HCT116 (cell line): ENCODE measurements at regions not wholly inside any gene's neighbourhood (a gene's known extent, or its start where the extent isn't known, plus 50 kb on each side); places are given as distances from the start of the nearest gene placed in this dataset.

ENCODE experiments used
- ATAC-seq: fragments of 200-7000 bp; cut with Tn5 transposase; 2 replicates; pipeline ENCODE4 v1.9.1; 2020; ENCODE audit warnings: mild to moderate bottlenecking, moderate library complexity
- BruUV-seq: library from RNA; stranded (reverse); fragments of 400-500 nt; replicated peaks from 2 replicates; lab custom pipeline; 2021; lab: Mats Ljungman, UMichigan
- CTCF ChIA-PET: fragments of 300-600 bp; sonication (Branson Sonifier 250); formaldehyde crosslinking; loops from one replicate; lab custom pipeline; 2021; ENCODE audit warnings: antibody characterized with exemption; lab: Charles Lee
- POLR2A ChIA-PET: fragments of 300-600, 350-600 bp; sonication (Branson Sonifier 250); formaldehyde crosslinking; loops from one replicate; lab custom pipeline; 2021; ENCODE audit warnings: antibody characterized with exemption; lab: Charles Lee
- RAD21 ChIA-PET, 2 experiments: fragments of 300-600 bp; sonication (Branson Sonifier 250); formaldehyde crosslinking; loops; one replicate each; lab custom pipeline; 2023; ENCODE audit warnings: low total read pairs in 2 of 2; ENCODE audit not compliant: uncharacterized antibody in 2 of 2, unreplicated experiment in 2 of 2, low non-redundant PET in 1 of 2; lab: Charles Lee
- DNase-seq: peaks from one replicate; pipeline ENCODE4 v3.0.0-alpha.2; 2010; ENCODE audit warnings: low read depth, low spot score
- H2AFZ ChIP-seq: fragments of 200-600 bp; shearing (Covaris generic), sonication (generic); 2 replicates; pipeline ENCODE4 v1.6.1; 2017; ENCODE audit warnings: low read depth, mixed run types, mixed read lengths, antibody characterized with exemption, low read length; ENCODE audit not compliant: poor library complexity, severe bottlenecking
- H3K27ac ChIP-seq: 2 replicates; pipeline ENCODE4 v1.5.1; 2012; ENCODE audit warnings: low read depth, low read length
- H3K27me3 ChIP-seq: fragments of 200-600 bp; sonication (generic); 2 replicates; pipeline ENCODE4 v1.6.1; 2016; ENCODE audit warnings: mixed run types, low read length, mixed read lengths; ENCODE audit not compliant: insufficient read depth
- H3K36me3 ChIP-seq, 2 experiments: fragments of 200-500 bp in 1 of 2; fragments of 200-600 bp in 1 of 2; sonication (Bioruptor generic) in 1 of 2; sonication (generic) in 1 of 2; 2 replicates each; pipeline versions ENCODE4 v1.5.1 to v1.6.1; 2014 to 2016; ENCODE audit warnings: low read length in 2 of 2, inconsistent platforms in 1 of 2, mixed read lengths in 1 of 2, mixed run types in 1 of 2; ENCODE audit not compliant: insufficient read depth in 2 of 2, control insufficient read depth in 1 of 2
- H3K4me1 ChIP-seq, 2 experiments: fragments of 200-600 bp in 1 of 2; sonication (generic) in 1 of 2; 2 replicates each; pipeline versions ENCODE4 v1.5.1 to v1.6.1; 2012 to 2017; ENCODE audit warnings: low read length in 2 of 2, inconsistent platforms in 1 of 2, mild to moderate bottlenecking in 1 of 2, mixed read lengths in 1 of 2, mixed run types in 1 of 2, moderate library complexity in 1 of 2; ENCODE audit not compliant: insufficient read depth in 2 of 2, control insufficient read depth in 1 of 2
- H3K4me2 ChIP-seq: fragments of 200-600 bp; sonication (generic); 2 replicates; pipeline ENCODE4 v1.6.1; 2017; ENCODE audit warnings: mixed run types, low read length, mixed read lengths
- H3K4me3 ChIP-seq, 2 experiments: fragments of 200-600 bp in 1 of 2; sonication (generic) in 1 of 2; replicated peaks in 1 of 2; 2 replicates each; pipeline ENCODE4 v1.5.1; 2011 to 2016; ENCODE audit warnings: low read length in 2 of 2, control low read depth in 1 of 2, low read depth in 1 of 2, mild to moderate bottlenecking in 1 of 2, mixed read lengths in 1 of 2, mixed run types in 1 of 2
- H3K79me2 ChIP-seq: fragments of 200-600 bp; sonication (generic); 2 replicates; pipeline ENCODE4 v1.6.1; 2017; ENCODE audit warnings: mild to moderate bottlenecking, mixed run types, low read length, moderate library complexity, mixed read lengths; ENCODE audit not compliant: insufficient read depth
- H3K9ac ChIP-seq: fragments of 200-600 bp; sonication (generic); 2 replicates; pipeline ENCODE4 v1.6.1; 2016; ENCODE audit warnings: low read length, mixed read lengths
- H3K9me2 ChIP-seq: fragments of 200-600 bp; sonication (generic), shearing (Covaris generic); 2 replicates; pipeline ENCODE4 v1.6.1; 2017; ENCODE audit warnings: mixed run types, mild to moderate bottlenecking, moderate library complexity; ENCODE audit not compliant: insufficient read depth
- H3K9me3 ChIP-seq, 2 experiments: fragments of 200-500 bp in 1 of 2; fragments of 200-600 bp in 1 of 2; sonication (Bioruptor generic) in 1 of 2; sonication (generic) in 1 of 2; 2 replicates each; pipeline ENCODE4 v1.6.1; 2014 to 2017; ENCODE audit warnings: low read length in 2 of 2, mixed read lengths in 2 of 2, inconsistent platforms in 1 of 2, low read depth in 1 of 2, mild to moderate bottlenecking in 1 of 2, mixed run types in 1 of 2, moderate library complexity in 1 of 2; ENCODE audit not compliant: control insufficient read depth in 1 of 2, insufficient read depth in 1 of 2
- H4K20me1 ChIP-seq: fragments of 200-600 bp; sonication (generic), shearing (Covaris generic); 2 replicates; pipeline ENCODE4 v1.6.1; 2017; ENCODE audit warnings: mixed run types, mild to moderate bottlenecking, moderate library complexity; ENCODE audit not compliant: insufficient read depth
- CBX3 ChIP-seq: IDR thresholded peaks from 2 replicates; pipeline ENCODE4 v1.6.1; 2012; ENCODE audit warnings: low read depth
- CEBPB ChIP-seq: IDR thresholded peaks from 2 replicates; pipeline ENCODE4 v1.6.1; 2012; ENCODE audit warnings: low read depth
- EZH2 ChIP-seq: fragments of 200-600 bp; sonication (generic); IDR thresholded peaks from 2 replicates; pipeline ENCODE4 v1.6.1; 2017; ENCODE audit warnings: antibody characterized with exemption, mixed run types
- POLR2A ChIP-seq: IDR thresholded peaks from 2 replicates; pipeline ENCODE4 v1.7.0; 2011; ENCODE audit warnings: borderline replicate concordance; ENCODE audit not compliant: insufficient read depth, insufficient read length; ENCODE audit errors: extremely low read depth
- RAD21 ChIP-seq: IDR thresholded peaks from 2 replicates; pipeline ENCODE4 v1.6.1; 2012; ENCODE audit warnings: low read depth, mild to moderate bottlenecking
- SP1 ChIP-seq: IDR thresholded peaks from 2 replicates; pipeline ENCODE4 v1.6.1; 2012; ENCODE audit warnings: low read depth
- ZFX ChIP-seq: fragments of 450-650 bp; IDR thresholded peaks from 2 replicates; pipeline ENCODE4 v1.6.1; 2017
- intact Hi-C: fragments of 100-400 bp; cut with micrococcal nuclease; formaldehyde crosslinking; loops from 2 replicates; pipeline ENCODE4 v1.10.0; 2022
- TF ChIP-seq, protein P1 (sequence below), 3 experiments: fragments of 200-600 bp in 1 of 3; sonication (generic) in 1 of 3; IDR thresholded peaks in 2 of 3; conservative IDR thresholded peaks in 1 of 3; 2 replicates each; pipeline ENCODE4 v1.5.1; 2012 to 2017; ENCODE audit warnings: low read depth in 2 of 3, low read length in 2 of 3, antibody characterized with exemption in 1 of 3, borderline replicate concordance in 1 of 3, control low read depth in 1 of 3, mild to moderate bottlenecking in 1 of 3, mixed read lengths in 1 of 3, mixed run types in 1 of 3, moderate library complexity in 1 of 3; ENCODE audit not compliant: insufficient read depth in 1 of 3

DNA sequence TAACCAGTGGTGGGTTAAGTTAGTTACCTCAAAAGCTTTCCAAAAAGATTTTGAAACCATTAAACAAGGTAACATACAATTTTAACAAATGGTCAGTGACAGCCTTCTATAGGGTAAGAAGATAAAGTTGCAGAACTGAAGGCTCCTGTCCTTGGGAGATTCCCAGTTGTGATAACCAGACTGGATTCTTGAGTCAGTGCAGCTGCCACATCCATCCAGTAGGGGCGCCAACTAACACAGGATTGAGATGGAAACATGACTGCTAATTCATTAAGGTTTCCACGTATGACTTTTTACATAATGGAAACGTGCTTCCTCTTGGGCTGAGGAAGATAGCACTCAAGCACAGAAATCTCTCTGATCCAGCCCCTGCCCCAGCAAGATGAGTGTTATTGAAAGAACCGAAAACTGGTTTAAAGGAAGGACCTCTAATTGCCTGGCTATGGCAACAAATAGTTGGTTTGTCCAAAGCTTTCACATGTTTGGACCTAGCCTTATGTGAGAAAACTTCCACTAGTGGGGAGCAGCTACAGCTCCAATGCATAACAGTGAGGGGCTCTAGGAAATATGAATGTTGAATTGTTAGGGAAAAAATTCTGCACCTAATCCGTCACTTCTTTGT, 269.8 kb upstream of the MYOCD start:
- RAD21 ChIA-PET, result no interaction called here
- H3K9me2 ChIP-seq, result no peaks in the 10 kb centered on the region
- no peak overlapping the region for H3K4me3 ChIP-seq
- ATAC-seq (peak; percentile 76), DNase-seq (peak; percentile 22)
- H3K79me2 ChIP-seq, result no peaks in the 10 kb centered on the region
- H3K27ac ChIP-seq, result no peak overlapping the region
- no peak overlapping the region for H3K9ac ChIP-seq
- H3K27me3 ChIP-seq, result peaks cover 6% of the 10 kb centered on the region; the same call in 1 of the 2 replicates
- no TSS peak for BruUV-seq
- no peak overlapping the region for H3K4me2 ChIP-seq
- intact Hi-C loops, result no loop called here
- no peaks in the 10 kb centered on the region for H4K20me1 ChIP-seq
- POLR2A ChIA-PET, result no interaction called here
- no peaks in the 10 kb centered on the region for H3K36me3 ChIP-seq
- no peaks in the 10 kb centered on the region for H3K9me3 ChIP-seq
- no peak overlapping the region for H2AFZ ChIP-seq
- H3K4me1 ChIP-seq, result no peaks in the 10 kb centered on the region
- peak; percentile 38; the same call in 1 of the 2 replicates for TF ChIP-seq RAD21
- TF ChIP-seq POLR2A, result no peak
- TF ChIP-seq, protein P1, sequence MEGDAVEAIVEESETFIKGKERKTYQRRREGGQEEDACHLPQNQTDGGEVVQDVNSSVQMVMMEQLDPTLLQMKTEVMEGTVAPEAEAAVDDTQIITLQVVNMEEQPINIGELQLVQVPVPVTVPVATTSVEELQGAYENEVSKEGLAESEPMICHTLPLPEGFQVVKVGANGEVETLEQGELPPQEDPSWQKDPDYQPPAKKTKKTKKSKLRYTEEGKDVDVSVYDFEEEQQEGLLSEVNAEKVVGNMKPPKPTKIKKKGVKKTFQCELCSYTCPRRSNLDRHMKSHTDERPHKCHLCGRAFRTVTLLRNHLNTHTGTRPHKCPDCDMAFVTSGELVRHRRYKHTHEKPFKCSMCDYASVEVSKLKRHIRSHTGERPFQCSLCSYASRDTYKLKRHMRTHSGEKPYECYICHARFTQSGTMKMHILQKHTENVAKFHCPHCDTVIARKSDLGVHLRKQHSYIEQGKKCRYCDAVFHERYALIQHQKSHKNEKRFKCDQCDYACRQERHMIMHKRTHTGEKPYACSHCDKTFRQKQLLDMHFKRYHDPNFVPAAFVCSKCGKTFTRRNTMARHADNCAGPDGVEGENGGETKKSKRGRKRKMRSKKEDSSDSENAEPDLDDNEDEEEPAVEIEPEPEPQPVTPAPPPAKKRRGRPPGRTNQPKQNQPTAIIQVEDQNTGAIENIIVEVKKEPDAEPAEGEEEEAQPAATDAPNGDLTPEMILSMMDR (IDR thresholded peaks at IDR 0.05 in 2 of 3, conservative IDR thresholded peaks at IDR 0.05 in 1 of 3; ENCODE audit: borderline replicate concordance in 1 of 3, insufficient read depth in 1 of 3, low read depth in 2 of 3, low read length in 2 of 3), result peak; percentile 17 to 92 (median 86); a peak in 4 of 6 replicates
- CTCF ChIA-PET, result interaction anchor here (1.2 to 1.6 kb wide), 3 partner anchors 15 to 346 kb away, joined by 4 read pairs; no protein-coding TSS in a partner anchor

DNA sequence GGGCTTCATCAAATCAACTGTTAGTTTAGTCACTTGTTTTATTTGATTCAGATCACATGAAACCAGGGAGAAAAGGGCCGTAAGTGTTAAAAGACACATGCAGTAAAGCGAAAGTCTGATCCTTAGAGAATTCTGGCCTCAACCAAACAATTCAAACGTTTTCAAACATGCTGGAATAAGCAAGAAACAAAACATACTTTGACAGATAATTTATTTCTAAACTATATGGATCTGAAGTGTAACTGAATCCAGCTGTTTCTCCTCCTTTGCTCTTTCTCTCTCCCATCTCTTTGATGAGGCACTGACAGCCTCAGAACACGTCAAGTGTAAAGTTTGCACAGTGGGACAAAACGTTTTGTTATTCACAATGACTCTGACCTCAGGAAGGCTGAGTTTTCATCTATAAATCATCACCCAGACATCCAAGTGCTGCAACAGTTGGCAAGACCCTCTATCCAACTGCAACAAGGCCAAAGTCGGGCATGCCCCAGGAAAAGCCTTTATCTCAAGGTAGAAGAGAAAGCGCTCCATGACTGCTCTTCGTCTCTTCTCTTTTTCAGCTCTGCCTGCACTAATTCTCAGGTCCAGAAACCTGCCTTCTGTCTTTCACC, 267.1 kb upstream of the MYOCD start:
- ChIA-PET POLR2A (no interaction called here), CTCF (no interaction called here), RAD21 (no interaction called here)
- TF ChIP-seq ZFX (no peak), POLR2A (no peak), EZH2 (no peak), CEBPB (no peak), SP1 (no peak), CBX3 (no peak), RAD21 (no peak)
- TF ChIP-seq, protein P1 (IDR thresholded peaks at IDR 0.05 in 2 of 3, conservative IDR thresholded peaks at IDR 0.05 in 1 of 3; ENCODE audit: borderline replicate concordance in 1 of 3, insufficient read depth in 1 of 3, low read depth in 2 of 3, low read length in 2 of 3), result no peak
- no peaks in the 10 kb centered on the region for H4K20me1 ChIP-seq
- no peak overlapping the region for H2AFZ ChIP-seq
- H3K9me2 ChIP-seq, result no peaks in the 10 kb centered on the region
- H3K9ac ChIP-seq, result no peak overlapping the region
- H3K4me1 ChIP-seq, result no peaks in the 10 kb centered on the region
- DNase-seq, result no peak
- no peak overlapping the region for H3K4me3 ChIP-seq
- H3K36me3 ChIP-seq, result no peaks in the 10 kb centered on the region
- no peaks in the 10 kb centered on the region; the same call in 1 of the 2 replicates for H3K27me3 ChIP-seq
- BruUV-seq, result no TSS peak
- H3K4me2 ChIP-seq, result no peak overlapping the region
- intact Hi-C loops, result no loop called here
- no peaks in the 10 kb centered on the region for H3K79me2 ChIP-seq
- ATAC-seq, result no peak
- no peaks in the 10 kb centered on the region for H3K9me3 ChIP-seq
- H3K27ac ChIP-seq, result no peak overlapping the region
